OCI-LY7 (cell line): ENCODE measurements at regions not wholly inside any gene's neighbourhood (a gene's known extent, or its start where the extent isn't known, plus 50 kb on each side); places are given as distances from the start of the nearest gene placed in this dataset.

Source experiments
- EZH2phosphoT487 ChIP-seq: fragments of 200-600 bp; sonication (generic); IDR thresholded peaks from 2 replicates; pipeline ENCODE4 v1.6.1; 2018; ENCODE audit warnings: low read depth, borderline replicate concordance, mild to moderate bottlenecking, mixed run types, antibody characterized with exemption, low read length, moderate library complexity, mixed read lengths
- TF ChIP-seq, protein P1 (sequence below): fragments of 200-600 bp; sonication (generic); conservative IDR thresholded peaks from 2 replicates; pipeline ENCODE4 v1.5.1; 2014; ENCODE audit warnings: mild to moderate bottlenecking, antibody characterized with exemption, low read length, moderate library complexity, mixed read lengths

DNA sequence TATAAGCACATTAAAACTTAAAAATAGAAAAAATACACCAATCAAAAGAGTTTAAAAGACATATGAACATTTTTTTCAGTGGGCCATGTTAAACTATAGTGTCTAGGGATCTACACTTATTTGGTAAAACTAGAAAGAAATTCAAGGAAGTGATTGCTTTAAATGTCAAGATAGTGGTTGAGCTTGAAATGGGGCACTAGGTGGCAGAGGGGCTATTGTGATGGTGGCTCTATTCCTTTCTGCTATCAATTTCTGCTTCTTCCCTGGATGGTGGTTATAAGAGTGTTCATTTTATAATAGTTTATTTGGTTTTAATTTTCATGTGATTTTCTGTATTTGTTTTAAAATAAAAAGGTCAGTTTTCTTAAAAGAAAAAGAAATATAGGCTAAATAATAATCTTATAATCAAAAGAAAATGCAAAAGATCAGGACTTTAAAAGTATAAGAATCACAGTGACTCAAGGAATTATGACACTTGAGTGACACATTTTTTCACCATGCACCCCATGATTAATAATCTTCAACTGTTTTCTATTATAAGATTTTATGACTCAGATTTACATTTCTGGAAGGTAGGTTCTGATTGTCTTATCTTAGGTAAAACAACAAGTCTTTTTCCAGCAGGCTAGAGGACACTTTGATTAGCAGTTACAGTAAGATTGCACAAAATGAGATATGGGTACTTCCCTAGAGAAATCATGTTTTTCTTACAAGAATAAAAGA, 137.5 kb downstream of the FSCB start:
- TF ChIP-seq EZH2phosphoT487 = no peak
- TF ChIP-seq, protein P1, sequence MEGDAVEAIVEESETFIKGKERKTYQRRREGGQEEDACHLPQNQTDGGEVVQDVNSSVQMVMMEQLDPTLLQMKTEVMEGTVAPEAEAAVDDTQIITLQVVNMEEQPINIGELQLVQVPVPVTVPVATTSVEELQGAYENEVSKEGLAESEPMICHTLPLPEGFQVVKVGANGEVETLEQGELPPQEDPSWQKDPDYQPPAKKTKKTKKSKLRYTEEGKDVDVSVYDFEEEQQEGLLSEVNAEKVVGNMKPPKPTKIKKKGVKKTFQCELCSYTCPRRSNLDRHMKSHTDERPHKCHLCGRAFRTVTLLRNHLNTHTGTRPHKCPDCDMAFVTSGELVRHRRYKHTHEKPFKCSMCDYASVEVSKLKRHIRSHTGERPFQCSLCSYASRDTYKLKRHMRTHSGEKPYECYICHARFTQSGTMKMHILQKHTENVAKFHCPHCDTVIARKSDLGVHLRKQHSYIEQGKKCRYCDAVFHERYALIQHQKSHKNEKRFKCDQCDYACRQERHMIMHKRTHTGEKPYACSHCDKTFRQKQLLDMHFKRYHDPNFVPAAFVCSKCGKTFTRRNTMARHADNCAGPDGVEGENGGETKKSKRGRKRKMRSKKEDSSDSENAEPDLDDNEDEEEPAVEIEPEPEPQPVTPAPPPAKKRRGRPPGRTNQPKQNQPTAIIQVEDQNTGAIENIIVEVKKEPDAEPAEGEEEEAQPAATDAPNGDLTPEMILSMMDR = no peak
